ENCODE measurements at regions not wholly inside any gene's neighbourhood (a gene's known extent, or its start where the extent isn't known, plus 50 kb on each side); places are given as distances from the start of the nearest gene placed in this dataset.

DNA sequence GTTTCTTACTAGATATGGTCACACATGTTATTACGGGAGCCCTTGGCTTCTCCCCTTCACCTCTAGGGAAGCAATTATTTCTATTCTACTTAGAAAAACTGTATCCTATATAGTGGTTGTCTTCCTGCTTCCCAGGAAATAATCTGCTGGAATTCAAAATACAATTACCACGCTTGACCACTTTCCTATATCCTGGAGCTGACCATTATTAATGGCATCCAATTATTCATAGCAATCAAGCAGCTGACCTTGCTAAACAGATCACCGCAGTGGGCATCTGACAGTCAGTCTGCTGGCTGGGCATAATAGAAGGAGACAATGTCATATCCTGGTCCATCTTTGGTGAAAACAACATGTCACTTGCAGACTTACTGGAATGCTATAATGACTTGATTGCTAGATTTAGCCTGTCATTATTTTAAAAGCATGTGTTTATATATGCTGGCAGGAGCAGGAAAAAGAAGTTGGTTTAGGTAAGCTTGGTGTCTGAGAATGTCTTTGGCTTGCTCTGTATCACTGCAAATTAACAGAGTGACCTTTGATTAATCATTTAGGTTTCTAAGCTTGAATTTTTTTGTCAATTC, 325.6 kb upstream of the FAM98A start:
- no peak for TF ChIP-seq CTCF (conservative IDR thresholded peaks at IDR 0.05; ENCODE audit: low read length)
- TF ChIP-seq EZH2phosphoT487 (IDR thresholded peaks at IDR 0.05; ENCODE audit: borderline replicate concordance, low read depth, low read length) = no peak

Data from OCI-LY7 (cell line).